Embryonic facial prominence (tissue), 1 donor: ENCODE measurements at regions not wholly inside any gene's neighbourhood (a gene's known extent, or its start where the extent isn't known, plus 50 kb on each side); places are given as distances from the start of the nearest gene placed in this dataset.
"Not testable (repeated sequence)": the region's sequence is repeated elsewhere in the genome, so short reads cannot be mapped to it uniquely, and the experiment has no call there.

ENCODE experiments used
- DNase-seq: peaks from one replicate; pipeline ENCODE4 v3.0.0-alpha.2; 2016; ENCODE audit errors: extremely low spot score

GRCh38 chr20:11173916-11174315 is 500.1 kb upstream of the JAG1 start:
- no peak for DNase-seq

- no peak for DNase-seq
Measured at GRCh38 chr20:11174861-11175260, 501.1 kb upstream of the JAG1 start.

GRCh38 chr20:11176431-11176830 is 502.6 kb upstream of the JAG1 start:
- DNase-seq: no peak

DNA sequence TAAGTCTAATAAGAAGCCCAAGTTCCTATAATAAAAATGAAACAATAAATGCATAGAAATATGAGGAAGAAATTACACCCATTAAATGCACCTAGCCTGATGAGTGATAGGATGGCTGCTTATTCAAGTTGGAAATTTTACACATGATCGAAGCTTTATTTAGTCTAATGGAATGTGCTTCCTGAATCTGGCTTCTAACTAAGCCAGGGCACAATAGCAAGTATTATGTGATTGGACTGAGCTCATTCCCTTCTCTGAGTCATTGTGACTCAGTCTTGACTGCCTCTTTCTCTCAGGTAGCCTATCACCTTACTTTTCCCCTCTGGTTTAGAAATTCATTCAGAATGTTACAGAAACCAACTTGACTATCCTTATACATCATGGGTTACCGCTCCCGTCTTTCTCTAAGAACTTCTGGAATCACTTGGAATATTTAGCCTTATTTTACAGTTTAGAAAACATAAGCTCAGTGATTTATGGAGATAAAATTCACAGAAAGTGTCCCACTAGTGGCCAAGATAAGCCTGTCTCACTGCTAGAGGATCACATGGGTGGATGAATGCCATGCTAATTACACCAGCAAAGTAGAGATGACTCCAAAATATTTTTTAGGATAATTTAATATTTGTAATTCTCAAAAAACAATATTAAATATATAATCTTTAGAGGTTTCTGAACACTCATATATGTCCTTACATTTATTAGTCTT is 505.3 kb upstream of the JAG1 start:
- DNase-seq: no peak

- no peak for DNase-seq
Measured at GRCh38 chr20:11180186-11180585, 506.4 kb upstream of the JAG1 start.

- DNase-seq: not testable (repeated sequence)
Measured at GRCh38 chr20:11181129-11181528, 507.3 kb upstream of the JAG1 start.

DNA sequence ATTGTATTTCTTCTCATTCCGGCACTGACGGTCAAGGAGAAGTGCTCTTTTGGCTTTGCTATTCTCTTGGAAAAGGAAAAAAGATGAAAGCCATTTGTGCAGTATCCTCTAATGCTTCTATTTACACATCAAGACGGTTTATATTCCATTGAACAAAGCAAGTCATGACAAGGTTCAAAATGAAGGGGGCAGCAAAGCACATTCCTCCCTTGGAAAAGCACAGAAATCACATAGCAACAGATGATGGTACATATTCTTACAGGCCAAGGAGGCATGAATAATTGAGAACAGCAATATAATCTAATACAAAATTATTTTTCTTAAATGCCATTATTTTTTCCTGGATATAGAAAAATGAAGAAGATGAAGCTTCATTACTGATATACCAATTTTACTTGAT is 508.2 kb upstream of the JAG1 start:
- no peak for DNase-seq

GRCh38 chr20:11182720-11183119 is 508.9 kb upstream of the JAG1 start:
- no peak for DNase-seq

DNA sequence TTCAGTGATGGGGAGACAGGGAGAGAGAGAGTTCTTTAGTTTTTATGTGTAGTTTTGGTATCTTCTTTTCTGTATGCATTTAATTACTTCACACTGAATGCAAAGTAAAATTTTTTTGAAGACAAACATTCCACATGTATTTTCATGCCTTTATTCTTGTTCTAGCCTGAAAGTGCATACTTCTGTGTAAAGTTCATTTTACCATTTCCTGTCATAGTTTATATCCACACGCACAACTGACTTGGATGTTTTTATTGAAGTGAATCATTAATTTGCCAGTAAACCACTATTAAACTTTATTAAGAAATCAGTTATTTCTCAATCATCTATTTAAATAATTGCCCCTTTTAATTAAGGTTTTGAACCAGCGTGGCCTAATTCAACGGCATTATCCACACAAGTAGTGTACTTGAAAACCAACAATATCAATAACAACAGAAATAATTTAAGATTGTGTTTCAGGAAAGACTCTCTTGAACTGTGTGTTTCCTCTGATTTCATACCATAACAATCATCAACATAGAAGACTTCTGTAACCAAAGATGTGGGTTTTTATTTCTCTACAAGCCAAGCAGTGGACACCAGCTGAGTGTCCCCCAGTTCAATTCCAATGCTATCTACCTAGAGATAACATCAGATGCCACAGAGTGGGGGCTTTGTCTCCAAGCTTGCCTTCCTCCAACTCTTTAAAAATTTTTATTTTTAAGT is 512.7 kb upstream of the JAG1 start:
- no peak for DNase-seq

DNA sequence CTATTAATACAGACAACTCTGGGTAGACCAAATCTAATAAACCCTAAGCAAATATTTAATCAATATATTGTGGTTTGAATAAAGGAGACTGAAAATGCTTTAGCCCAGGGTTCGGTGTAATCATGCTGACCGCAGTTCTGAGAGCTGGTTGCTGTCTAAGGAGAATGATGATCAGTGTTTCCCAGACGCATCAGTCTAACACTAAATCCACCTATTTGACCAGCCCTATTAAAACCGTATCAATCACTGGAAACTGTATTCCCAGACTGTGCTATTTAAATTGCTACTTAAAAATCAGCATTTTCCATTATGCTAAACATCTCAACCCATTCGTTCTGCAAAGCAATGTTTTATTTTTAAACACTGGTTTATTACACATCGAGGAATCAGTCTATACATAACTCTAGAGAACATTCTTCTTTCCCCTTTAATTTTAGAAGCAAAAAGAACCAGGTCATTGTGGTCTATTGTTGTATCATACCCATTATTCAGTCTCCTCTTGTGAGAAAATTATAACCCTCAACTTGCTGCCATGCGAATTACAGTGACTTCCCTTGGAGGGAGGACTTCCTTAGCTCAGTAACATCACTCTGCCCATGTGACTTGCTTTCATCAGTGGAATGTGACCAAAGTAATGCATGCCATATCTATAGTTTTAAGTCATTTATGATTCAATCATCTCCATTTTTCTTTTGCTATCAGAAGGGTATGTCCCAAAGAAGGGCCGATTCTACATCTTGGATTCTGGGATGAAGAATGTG is 515.2 kb upstream of the JAG1 start:
- DNase-seq: no peak

- no peak for DNase-seq
Measured at GRCh38 chr20:11190741-11191140, 516.9 kb upstream of the JAG1 start.

DNA sequence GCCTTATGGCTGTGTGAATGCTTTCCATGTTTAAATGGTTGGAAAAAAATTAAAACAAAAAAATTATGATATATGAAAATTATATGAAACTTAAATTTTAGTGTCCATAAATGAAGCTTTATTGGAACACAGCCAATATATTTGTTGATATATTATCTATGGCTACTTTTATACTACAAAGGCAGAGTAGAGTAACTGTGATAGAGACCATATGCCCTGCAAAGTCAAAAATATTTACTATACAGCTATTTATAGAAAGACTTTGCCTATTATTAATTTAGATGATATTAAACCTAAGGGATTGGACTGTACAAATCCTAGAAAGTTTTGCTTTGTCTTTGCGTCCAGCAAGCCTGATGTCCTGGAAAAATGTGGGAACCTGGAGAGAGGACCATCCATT is 518.3 kb upstream of the JAG1 start:
- DNase-seq: no peak

- DNase-seq: no peak
Measured at GRCh38 chr20:11193241-11193640, 519.4 kb upstream of the JAG1 start.

DNA sequence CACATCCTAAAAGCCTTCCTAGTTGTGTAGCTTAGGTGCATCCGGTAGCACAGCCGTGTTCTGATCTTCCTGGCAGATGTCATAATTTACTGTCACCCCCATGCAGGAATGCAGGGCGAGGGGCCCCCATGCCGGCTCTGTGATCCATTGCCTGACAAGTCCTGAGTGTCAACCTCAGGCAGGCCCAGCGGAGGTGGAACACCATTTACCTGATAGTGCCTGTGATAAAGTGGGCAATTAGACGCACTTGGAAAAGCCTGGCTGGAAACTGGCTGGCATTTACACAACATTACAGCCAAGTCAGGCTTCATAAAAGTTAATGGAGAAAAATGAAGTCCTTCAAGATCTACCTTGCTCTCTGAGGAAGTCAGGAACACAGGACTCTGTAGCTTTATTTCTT is 521.4 kb upstream of the JAG1 start:
- DNase-seq: no peak

DNA sequence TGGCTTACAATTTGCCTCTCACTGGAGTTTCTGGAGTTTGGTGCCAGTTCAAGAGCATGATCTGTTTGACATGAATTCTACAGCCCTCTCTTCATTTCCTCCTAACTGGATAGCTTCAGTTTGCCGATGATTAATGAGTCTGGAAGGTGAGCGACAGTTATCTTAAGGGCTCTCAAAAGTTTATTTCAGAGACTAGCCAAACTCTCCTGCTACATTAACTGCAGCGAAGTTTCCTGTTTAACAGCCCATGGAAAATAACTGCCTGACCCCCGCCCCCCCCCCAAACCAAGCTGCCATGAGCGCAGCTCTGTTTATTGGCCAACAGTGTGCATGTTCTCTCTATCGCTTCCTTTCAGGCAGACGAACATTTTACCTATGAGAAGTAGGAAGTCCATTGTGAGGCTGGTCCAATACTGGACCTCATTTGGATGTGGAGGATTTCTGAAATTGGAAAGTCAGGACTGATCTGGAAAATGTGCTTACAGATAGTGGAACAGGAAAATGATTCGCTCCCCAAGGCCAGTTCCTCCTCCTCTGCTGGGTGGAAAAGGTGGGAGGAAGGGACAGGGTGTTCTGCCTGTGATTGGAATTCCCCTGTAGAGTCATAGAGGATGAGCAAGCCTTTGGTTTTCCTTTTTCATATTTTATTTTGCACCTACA is 522.2 kb upstream of the JAG1 start:
- no peak for DNase-seq

DNA sequence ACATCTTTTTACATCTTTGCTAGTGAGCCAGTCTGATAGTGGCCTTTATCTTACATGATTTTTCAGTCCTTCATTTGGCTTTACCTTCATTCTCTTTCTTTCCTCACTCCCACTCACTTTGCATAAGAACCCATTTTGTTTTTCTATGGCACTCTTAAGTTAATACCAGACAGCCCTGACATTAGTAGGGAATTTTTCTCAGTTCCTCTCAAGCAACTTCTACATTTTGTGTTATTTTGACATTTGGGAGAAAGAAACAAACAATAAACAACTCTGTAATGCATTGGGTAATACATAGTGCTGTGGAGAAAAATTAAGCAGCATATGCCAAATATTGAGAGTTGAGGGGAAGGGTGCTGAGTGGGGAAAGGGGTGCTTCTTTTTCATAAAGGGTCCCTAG is 524.1 kb upstream of the JAG1 start:
- no peak for DNase-seq

DNA sequence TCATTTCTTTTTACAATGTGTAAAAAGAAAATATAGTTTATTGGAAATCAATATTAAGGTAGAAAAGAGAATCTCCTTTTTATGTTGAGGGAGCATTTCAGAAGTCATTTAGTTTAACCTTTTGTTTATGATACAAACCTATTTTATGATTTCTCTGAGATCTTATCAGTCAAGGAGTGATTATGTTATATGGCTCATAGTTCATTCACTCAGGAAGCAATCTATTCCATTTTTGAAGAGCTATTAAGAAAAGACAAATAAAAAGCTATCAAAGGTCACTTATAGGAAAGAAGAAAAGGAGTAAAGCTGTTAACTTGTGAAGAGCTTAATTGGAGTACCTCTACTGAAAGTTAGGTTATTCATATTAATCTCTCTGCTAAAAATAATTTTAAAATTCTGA is 526.6 kb upstream of the JAG1 start:
- DNase-seq: no peak

- no peak for DNase-seq
Measured at GRCh38 chr20:11204926-11205768, 531.3 kb upstream of the JAG1 start.

DNA sequence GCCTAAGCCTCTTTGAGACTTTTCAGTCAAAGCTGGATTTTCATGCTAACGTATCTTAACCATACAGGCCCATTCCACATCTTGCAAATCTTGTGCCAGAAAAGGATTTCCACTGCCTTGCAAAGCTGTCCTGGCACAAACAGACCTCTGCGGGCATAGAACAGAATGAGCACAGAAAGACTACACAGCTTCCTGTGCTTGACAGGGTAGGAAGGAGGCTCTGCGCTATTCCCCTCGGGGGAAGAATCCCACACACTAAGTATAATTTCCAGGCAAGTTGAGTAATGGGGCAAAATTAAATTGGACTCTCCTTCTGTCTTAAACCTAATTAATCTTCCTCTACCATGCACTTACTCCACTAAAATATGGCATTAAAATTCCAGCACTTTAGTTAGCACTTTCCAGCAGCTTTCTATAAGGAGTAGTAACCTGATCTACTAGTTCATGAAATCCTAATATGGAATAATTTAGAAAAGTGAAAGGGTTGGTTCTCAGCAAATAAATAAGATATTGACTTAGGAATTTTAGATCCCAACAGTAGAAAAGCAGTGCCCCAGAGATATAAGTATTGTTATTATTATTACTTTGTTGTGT is 532.1 kb upstream of the JAG1 start:
- no peak for DNase-seq

DNA sequence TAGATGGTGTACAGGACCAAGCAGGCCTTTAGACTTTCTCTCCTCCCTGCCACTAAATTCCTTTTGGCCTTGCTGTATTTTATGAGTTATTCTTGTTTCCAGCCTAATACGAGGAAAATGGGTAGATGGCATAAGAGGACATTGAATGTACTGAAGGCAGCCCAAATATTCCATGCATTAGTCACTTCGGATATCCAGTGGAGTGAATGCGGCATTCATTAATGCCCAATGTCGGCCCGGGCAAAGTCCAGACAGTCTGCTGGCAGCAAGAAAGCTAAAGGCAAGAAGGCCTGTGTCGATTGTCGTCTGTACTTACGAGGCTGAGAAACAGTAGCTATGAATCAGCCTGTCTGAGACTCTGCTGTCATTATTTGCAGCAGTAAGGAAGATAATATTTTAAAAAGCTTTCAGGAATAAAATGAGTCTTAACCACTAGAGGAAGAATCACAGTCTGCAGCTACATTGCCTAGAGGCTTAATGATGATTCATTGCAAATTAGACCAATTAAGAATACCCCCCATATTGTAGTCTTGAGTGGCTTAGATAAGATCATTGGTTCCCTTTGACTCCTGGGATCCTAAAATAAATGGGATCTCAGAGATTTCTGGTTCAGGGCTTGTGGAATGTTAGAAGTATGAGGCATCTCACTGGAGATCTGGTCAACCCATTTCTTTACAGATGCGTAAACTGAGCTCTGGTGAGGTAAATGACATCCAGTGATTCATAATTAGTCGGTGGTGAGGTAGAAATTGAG is 534.1 kb upstream of the JAG1 start:
- no peak for DNase-seq
